ENCODE measurements at regions not wholly inside any gene's neighbourhood (a gene's known extent, or its start where the extent isn't known, plus 50 kb on each side); places are given as distances from the start of the nearest gene placed in this dataset.

DNA sequence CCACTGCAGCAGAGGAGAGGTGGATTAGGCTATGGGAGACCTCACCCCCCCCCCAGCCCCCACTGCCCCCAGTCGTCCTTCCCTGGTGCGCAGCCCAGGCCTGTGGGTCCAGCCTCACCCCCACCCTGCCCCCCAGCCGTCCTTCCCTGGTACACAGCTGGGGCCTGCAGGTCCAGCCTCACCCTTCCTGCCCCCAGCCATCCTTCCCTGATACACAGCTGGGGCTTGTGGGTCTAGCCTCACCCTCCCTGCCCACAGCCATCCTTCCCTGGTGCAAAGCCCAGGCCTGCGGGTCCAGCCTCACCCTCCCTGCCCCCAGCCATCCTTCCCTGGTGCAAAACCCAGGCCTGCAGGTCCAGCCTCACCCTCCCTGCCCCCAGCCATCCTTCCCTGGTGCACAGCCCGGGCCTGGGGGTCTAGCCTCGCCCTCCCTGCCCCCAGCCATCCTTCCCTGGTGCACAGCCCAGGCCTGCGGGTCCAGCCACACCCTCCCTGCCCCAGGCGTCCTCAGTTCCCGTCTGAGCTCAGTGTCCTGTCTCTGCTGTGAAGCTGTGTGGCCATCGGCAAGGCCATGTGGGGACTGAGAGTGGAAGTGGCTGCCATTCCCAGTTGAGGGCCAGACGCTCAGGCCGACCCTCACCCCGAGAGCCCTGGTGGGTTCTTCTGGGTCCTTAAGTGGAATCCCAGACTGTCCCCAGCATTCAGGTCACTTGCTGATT, 86.8 kb upstream of the SNTG2 start:
- Histone ChIP-seq H3K4me2 (ENCODE audit: extremely low read depth, insufficient read depth, low read length) (no peak overlapping the region), H4K20me1 (ENCODE audit: control insufficient read depth, extremely low read depth, insufficient read depth, low read length) (no peaks in the 10 kb centered on the region), H3K4me1 (ENCODE audit: control insufficient read depth, extremely low read depth, insufficient read depth, low read length) (no peaks in the 10 kb centered on the region), H3K4me3 (replicated peaks in 1 of 4; ENCODE audit: control extremely low read depth in 1 of 4, insufficient read depth in 1 of 4, low read depth in 3 of 4, low read length in 4 of 4) (no peak overlapping the region), H3K27ac (ENCODE audit: insufficient read depth, low read length) (no peak overlapping the region), H2AFZ (ENCODE audit: low read length) (no peak overlapping the region), H3K36me3 (ENCODE audit: control insufficient read depth, insufficient read depth, low read length) (no peaks in the 10 kb centered on the region), H3K27me3 (ENCODE audit: control insufficient read depth, insufficient read depth, low read length) (no peaks in the 10 kb centered on the region), H3K9ac (ENCODE audit: insufficient read depth, low read length) (no peak overlapping the region), H3K9me3 (ENCODE audit: control insufficient read depth, insufficient read depth, low read depth, low read length) (no peaks in the 10 kb centered on the region), H3K79me2 (ENCODE audit: control insufficient read depth, insufficient read depth, low read length) (no peaks in the 10 kb centered on the region)
- DNase-seq (ENCODE audit: low read depth in 2 of 2): no peak
- TF ChIP-seq, protein P1, sequence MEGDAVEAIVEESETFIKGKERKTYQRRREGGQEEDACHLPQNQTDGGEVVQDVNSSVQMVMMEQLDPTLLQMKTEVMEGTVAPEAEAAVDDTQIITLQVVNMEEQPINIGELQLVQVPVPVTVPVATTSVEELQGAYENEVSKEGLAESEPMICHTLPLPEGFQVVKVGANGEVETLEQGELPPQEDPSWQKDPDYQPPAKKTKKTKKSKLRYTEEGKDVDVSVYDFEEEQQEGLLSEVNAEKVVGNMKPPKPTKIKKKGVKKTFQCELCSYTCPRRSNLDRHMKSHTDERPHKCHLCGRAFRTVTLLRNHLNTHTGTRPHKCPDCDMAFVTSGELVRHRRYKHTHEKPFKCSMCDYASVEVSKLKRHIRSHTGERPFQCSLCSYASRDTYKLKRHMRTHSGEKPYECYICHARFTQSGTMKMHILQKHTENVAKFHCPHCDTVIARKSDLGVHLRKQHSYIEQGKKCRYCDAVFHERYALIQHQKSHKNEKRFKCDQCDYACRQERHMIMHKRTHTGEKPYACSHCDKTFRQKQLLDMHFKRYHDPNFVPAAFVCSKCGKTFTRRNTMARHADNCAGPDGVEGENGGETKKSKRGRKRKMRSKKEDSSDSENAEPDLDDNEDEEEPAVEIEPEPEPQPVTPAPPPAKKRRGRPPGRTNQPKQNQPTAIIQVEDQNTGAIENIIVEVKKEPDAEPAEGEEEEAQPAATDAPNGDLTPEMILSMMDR (conservative IDR thresholded peaks at IDR 0.05 in 1 of 2, IDR thresholded peaks at IDR 0.05 in 1 of 2; ENCODE audit: low read depth in 1 of 2, low read length in 2 of 2): no peak
- no peak for TF ChIP-seq EZH2 (IDR thresholded peaks at IDR 0.05; ENCODE audit: low read length, missing control alignments)

DNA sequence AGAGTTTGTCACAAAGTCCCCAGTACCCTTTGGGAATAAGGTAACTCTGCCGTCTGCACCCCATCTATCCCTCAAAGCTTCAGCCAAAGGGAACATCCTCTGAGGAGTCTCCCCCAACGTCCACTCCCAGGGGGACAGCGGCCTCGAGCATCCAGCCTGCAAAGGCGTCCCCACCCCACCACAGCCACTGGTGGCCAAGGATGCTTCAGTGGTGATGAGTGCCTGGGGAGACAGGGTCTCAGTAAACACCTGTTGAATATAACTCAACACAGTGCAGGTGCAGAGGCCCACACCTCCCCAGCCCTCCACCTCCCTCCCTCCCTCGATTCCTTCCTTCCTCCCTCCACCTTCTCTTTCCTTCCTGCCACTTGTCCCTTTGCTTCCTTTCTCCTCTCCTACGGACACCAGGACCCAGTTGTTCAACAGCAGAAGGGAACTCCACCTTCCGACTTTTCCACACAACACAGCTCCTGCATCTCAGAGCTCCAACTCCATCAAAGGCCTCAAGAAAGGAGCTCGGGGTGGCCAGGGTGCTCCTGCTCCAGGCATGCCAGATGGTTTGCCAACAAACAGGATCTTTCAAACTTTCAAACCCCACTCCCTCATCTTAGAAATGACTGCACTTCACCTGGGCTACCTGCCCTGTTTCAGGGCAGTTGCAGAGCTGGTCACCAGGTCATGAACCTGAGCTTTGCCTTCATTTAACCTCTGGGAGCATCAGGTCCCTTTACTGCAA, 87.8 kb upstream of the SNTG2 start:
- Histone ChIP-seq H3K4me1 (ENCODE audit: control insufficient read depth, extremely low read depth, insufficient read depth, low read length) (no peaks in the 10 kb centered on the region), H3K79me2 (ENCODE audit: control insufficient read depth, insufficient read depth, low read length) (no peaks in the 10 kb centered on the region), H3K27ac (ENCODE audit: insufficient read depth, low read length) (no peak overlapping the region), H3K9me3 (ENCODE audit: control insufficient read depth, insufficient read depth, low read depth, low read length) (no peaks in the 10 kb centered on the region), H3K36me3 (ENCODE audit: control insufficient read depth, insufficient read depth, low read length) (no peaks in the 10 kb centered on the region), H3K9ac (ENCODE audit: insufficient read depth, low read length) (no peak overlapping the region), H2AFZ (ENCODE audit: low read length) (no peak overlapping the region), H3K4me3 (replicated peaks in 1 of 4; ENCODE audit: control extremely low read depth in 1 of 4, insufficient read depth in 1 of 4, low read depth in 3 of 4, low read length in 4 of 4) (no peak overlapping the region), H3K27me3 (ENCODE audit: control insufficient read depth, insufficient read depth, low read length) (no peaks in the 10 kb centered on the region), H4K20me1 (ENCODE audit: control insufficient read depth, extremely low read depth, insufficient read depth, low read length) (no peaks in the 10 kb centered on the region), H3K4me2 (ENCODE audit: extremely low read depth, insufficient read depth, low read length) (no peak overlapping the region)
- TF ChIP-seq, protein P1 (conservative IDR thresholded peaks at IDR 0.05 in 1 of 2, IDR thresholded peaks at IDR 0.05 in 1 of 2; ENCODE audit: low read depth in 1 of 2, low read length in 2 of 2): no peak
- TF ChIP-seq EZH2 (IDR thresholded peaks at IDR 0.05; ENCODE audit: low read length, missing control alignments): no peak
- no peak for DNase-seq (ENCODE audit: low read depth in 2 of 2)

DNA sequence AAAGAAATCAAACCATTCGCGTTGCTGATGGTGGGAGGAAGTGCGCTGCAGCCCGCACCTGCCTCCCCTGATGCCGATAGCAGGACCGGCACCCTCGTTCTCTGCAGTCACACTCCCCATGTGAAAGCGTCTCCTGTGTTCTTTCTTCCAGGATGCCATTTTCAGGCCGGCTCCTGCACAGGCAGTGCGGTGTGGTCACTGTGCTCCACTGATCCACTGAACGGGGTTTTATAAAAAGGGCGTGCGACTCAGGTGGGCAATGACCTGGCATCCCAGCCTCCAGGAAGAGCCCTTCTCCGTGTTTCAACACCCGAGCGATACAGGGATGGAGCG, 88.3 kb upstream of the SNTG2 start:
- Histone ChIP-seq H2AFZ (ENCODE audit: low read length) (no peak overlapping the region), H3K36me3 (ENCODE audit: control insufficient read depth, insufficient read depth, low read length) (no peaks in the 10 kb centered on the region), H3K27ac (ENCODE audit: insufficient read depth, low read length) (no peak overlapping the region), H3K4me3 (replicated peaks in 1 of 4; ENCODE audit: control extremely low read depth in 1 of 4, insufficient read depth in 1 of 4, low read depth in 3 of 4, low read length in 4 of 4) (no peak overlapping the region), H3K9ac (ENCODE audit: insufficient read depth, low read length) (no peak overlapping the region), H3K79me2 (ENCODE audit: control insufficient read depth, insufficient read depth, low read length) (no peaks in the 10 kb centered on the region), H3K27me3 (ENCODE audit: control insufficient read depth, insufficient read depth, low read length) (no peaks in the 10 kb centered on the region), H3K4me2 (ENCODE audit: extremely low read depth, insufficient read depth, low read length) (no peak overlapping the region), H3K9me3 (ENCODE audit: control insufficient read depth, insufficient read depth, low read depth, low read length) (no peaks in the 10 kb centered on the region), H4K20me1 (ENCODE audit: control insufficient read depth, extremely low read depth, insufficient read depth, low read length) (no peaks in the 10 kb centered on the region), H3K4me1 (ENCODE audit: control insufficient read depth, extremely low read depth, insufficient read depth, low read length) (no peaks in the 10 kb centered on the region)
- TF ChIP-seq EZH2 (IDR thresholded peaks at IDR 0.05; ENCODE audit: low read length, missing control alignments): no peak
- TF ChIP-seq, protein P1 (conservative IDR thresholded peaks at IDR 0.05 in 1 of 2, IDR thresholded peaks at IDR 0.05 in 1 of 2; ENCODE audit: low read depth in 1 of 2, low read length in 2 of 2): no peak
- no peak for DNase-seq (ENCODE audit: low read depth in 2 of 2)

Data from fibroblast of lung (primary cell).